Progenitor cell of endocrine pancreas (in vitro differentiated cells): ENCODE measurements at regions not wholly inside any gene's neighbourhood (a gene's known extent, or its start where the extent isn't known, plus 50 kb on each side); places are given as distances from the start of the nearest gene placed in this dataset.

ENCODE experiments used
- DNase-seq: peaks from one replicate; pipeline ENCODE4 v3.0.0; 2021; ENCODE audit warnings: low spot score; ENCODE audit not compliant: unreplicated experiment
- H3K27ac Mint-ChIP-seq: 2 replicates; pipeline ENCODE4 v1.8.0; 2021; ENCODE audit warnings: mild to moderate bottlenecking, moderate library complexity, mixed read lengths
- H3K27me3 Mint-ChIP-seq: 2 replicates; pipeline ENCODE4 v1.8.0; 2021; ENCODE audit warnings: mixed read lengths
- H3K36me3 Mint-ChIP-seq: 2 replicates; pipeline ENCODE4 v1.8.0; 2022; ENCODE audit warnings: mixed read lengths; ENCODE audit not compliant: insufficient read depth
- H3K4me1 Mint-ChIP-seq: 2 replicates; pipeline ENCODE4 v1.8.0; 2021; ENCODE audit warnings: low read depth, mixed read lengths
- H3K4me3 Mint-ChIP-seq: 2 replicates; pipeline ENCODE4 v1.8.0; 2021; ENCODE audit warnings: low read depth, mild to moderate bottlenecking, moderate library complexity, mixed read lengths
- H3K9me3 Mint-ChIP-seq: 2 replicates; pipeline ENCODE4 v1.8.0; 2021; ENCODE audit warnings: low read depth, mixed read lengths
- TF ChIP-seq, protein P1 (sequence below): fragments of 200-600 bp; sonication (generic); IDR thresholded peaks from one replicate; pipeline ENCODE4 v1.5.0; 2021; ENCODE audit warnings: antibody characterized with exemption, mild to moderate bottlenecking; ENCODE audit not compliant: unreplicated experiment

DNA sequence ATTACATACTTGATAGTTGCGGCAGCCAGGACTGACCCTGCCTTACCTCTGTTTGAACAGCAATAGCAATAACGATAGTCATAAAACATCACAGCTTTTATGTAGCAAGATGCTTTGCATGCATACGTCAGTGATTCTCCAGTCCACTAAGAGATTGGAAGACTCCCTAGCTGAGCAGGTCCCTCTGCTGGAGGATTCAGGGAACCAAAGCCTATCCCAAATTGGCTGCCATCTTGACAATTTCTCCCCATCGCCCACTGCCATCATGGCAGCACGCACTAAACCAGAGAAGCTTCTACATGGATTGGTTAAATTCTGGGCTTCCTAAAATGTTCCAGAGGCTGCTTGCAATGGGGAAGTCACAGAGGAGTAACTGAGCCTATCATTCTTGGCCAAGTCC lies 360.6 kb upstream of the XYLT1 start:
- Mint-ChIP-seq H3K4me1 (no peaks in the 10 kb centered on the region), H3K36me3 (no peaks in the 10 kb centered on the region), H3K4me3 (no peak overlapping the region), H3K27ac (no peak overlapping the region), H3K27me3 (peaks cover 3% of the 10 kb centered on the region), H3K9me3 (no peaks in the 10 kb centered on the region)
- TF ChIP-seq, protein P1, sequence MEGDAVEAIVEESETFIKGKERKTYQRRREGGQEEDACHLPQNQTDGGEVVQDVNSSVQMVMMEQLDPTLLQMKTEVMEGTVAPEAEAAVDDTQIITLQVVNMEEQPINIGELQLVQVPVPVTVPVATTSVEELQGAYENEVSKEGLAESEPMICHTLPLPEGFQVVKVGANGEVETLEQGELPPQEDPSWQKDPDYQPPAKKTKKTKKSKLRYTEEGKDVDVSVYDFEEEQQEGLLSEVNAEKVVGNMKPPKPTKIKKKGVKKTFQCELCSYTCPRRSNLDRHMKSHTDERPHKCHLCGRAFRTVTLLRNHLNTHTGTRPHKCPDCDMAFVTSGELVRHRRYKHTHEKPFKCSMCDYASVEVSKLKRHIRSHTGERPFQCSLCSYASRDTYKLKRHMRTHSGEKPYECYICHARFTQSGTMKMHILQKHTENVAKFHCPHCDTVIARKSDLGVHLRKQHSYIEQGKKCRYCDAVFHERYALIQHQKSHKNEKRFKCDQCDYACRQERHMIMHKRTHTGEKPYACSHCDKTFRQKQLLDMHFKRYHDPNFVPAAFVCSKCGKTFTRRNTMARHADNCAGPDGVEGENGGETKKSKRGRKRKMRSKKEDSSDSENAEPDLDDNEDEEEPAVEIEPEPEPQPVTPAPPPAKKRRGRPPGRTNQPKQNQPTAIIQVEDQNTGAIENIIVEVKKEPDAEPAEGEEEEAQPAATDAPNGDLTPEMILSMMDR, result peak; percentile 8
- no peak for DNase-seq

DNA sequence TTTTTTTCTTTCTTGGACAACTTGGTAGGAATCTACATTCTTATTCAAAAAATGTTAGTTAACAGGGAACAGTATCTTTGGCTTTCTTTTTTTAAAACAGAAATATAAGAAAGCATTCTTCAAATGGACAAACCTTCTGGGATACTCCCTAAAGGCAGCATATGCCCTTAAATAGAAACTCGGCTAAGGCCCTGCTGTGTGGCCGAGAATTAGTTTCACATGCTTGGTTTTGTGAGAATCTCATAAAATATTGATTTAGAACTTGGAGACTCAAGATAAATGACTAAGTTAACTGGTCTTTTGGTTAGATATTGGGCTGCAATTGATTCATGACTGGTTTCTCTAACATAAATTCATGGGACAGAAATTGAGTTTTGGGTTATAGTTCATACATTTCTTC lies 359.9 kb upstream of the XYLT1 start:
- Mint-ChIP-seq H3K4me1 (no peaks in the 10 kb centered on the region), H3K4me3 (no peak overlapping the region), H3K27ac (no peak overlapping the region), H3K27me3 (peaks cover 3% of the 10 kb centered on the region), H3K9me3 (no peaks in the 10 kb centered on the region), H3K36me3 (no peaks in the 10 kb centered on the region)
- TF ChIP-seq, protein P1, result no peak
- no peak for DNase-seq

GRCh38 chr16:17829811-17830210 lies 359.1 kb upstream of the XYLT1 start:
- Mint-ChIP-seq H3K4me3 (no peak overlapping the region), H3K27me3 (peaks cover 3% of the 10 kb centered on the region), H3K4me1 (no peaks in the 10 kb centered on the region), H3K9me3 (no peaks in the 10 kb centered on the region), H3K27ac (no peak overlapping the region), H3K36me3 (no peaks in the 10 kb centered on the region)
- TF ChIP-seq, protein P1, result no peak
- no peak for DNase-seq

DNA sequence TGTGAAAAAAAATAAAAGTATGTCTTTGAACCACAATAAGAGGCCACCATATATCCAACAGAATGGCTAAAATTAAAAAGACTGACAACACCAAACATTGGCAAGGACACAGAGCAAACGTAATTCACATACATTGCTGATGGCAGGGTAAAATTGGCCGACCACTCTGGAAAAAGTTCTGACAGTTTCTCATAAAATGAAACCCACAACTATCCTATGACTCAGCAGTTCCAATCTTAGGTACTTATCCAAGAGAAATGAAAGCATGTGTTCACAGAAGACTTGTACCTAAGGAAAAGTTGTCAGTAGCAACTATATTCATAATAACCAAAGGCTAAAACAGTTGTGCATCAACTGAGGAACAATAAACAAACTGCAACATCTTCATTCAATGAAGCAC lies 357.3 kb upstream of the XYLT1 start:
- DNase-seq, result no peak
- Mint-ChIP-seq H3K4me1 (no peaks in the 10 kb centered on the region), H3K9me3 (no peaks in the 10 kb centered on the region), H3K36me3 (no peaks in the 10 kb centered on the region), H3K27ac (no peak overlapping the region), H3K4me3 (no peak overlapping the region), H3K27me3 (peaks cover 4% of the 10 kb centered on the region)
- TF ChIP-seq, protein P1, result no peak

DNA sequence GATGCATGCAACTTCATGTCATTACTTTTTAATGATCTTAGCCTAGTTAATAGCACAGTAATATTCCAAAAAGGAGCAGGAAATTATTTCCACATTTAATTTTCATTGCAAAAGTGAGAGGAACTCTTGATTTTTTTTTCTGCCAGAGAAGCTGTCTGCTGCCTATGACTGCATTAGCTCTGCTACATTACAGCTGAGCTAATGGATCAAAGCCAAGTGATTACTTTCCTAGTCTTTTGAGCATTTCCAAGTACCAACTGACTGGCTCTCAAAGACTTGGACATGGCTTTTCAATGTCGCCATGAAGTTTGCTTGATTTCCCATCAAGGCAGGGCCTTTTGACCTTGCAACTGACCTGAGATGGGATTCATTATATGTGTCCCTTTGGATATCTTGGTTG lies 356.6 kb upstream of the XYLT1 start:
- H3K27me3 Mint-ChIP-seq, result peaks cover 4% of the 10 kb centered on the region
- H3K4me1 Mint-ChIP-seq, result no peaks in the 10 kb centered on the region
- TF ChIP-seq, protein P1, result no peak
- H3K36me3 Mint-ChIP-seq, result no peaks in the 10 kb centered on the region
- H3K27ac Mint-ChIP-seq, result no peak overlapping the region
- DNase-seq, result no peak
- no peak overlapping the region for H3K4me3 Mint-ChIP-seq
- H3K9me3 Mint-ChIP-seq, result no peaks in the 10 kb centered on the region

DNA sequence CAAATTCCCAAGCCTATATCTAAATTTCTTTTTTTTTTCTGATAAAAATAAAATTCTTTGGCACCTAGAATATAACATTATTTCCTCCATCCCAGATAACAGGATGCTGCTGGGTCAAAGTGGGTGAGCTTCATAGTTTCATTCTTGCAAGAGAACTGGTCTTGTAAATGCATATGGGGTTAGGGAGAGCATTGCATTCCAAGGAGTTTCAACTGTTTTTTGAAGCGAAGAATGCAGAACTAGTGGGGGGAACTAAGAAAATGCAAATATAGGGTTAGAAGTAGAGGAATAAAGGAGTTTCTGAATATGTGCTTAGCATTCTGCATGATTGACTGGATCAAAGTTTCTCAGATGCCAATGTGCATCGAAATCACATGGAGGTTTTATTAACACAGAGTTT lies 347.2 kb upstream of the XYLT1 start:
- DNase-seq, result no peak
- no peaks in the 10 kb centered on the region for H3K27me3 Mint-ChIP-seq
- no peak overlapping the region for H3K4me3 Mint-ChIP-seq
- H3K9me3 Mint-ChIP-seq, result peaks cover 17% of the 10 kb centered on the region
- H3K4me1 Mint-ChIP-seq, result no peaks in the 10 kb centered on the region
- no peak overlapping the region for H3K27ac Mint-ChIP-seq
- no peaks in the 10 kb centered on the region for H3K36me3 Mint-ChIP-seq
- TF ChIP-seq, protein P1, result no peak
